ENCODE measurements at regions not wholly inside any gene's neighbourhood (a gene's known extent, or its start where the extent isn't known, plus 50 kb on each side); places are given as distances from the start of the nearest gene placed in this dataset.

DNA sequence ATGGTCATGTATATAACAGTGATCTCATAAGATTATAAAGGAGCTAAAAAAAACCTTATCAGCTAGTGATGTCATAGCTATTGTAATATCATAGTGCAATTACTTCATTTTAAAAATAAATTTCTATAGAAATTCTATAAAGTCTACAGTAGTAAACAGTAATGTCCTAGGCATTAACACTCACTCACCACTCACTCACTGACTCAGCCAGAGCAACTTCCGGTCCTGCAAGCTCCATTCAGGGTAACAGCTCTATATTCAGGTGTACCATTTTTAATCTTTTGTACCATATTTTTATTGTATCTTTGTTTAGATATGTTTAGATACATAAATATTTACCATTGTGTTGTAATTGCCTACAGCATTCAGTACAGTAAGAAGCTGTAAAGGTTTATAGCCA lies 524.4 kb upstream of the CDH5 start:
- TF ChIP-seq FOXM1 (IDR thresholded peaks at IDR 0.05; ENCODE audit: borderline replicate concordance, low read depth) (no peak), TCF12 (IDR thresholded peaks at IDR 0.05; ENCODE audit: low read depth) (no peak), CEBPB (IDR thresholded peaks at IDR 0.05) (no peak), RAD21 (IDR thresholded peaks at IDR 0.05; ENCODE audit: low read depth) (no peak), EGR1 (IDR thresholded peaks at IDR 0.05) (no peak), TAF1 (IDR thresholded peaks at IDR 0.05; ENCODE audit: low read depth) (no peak), EP300 (IDR thresholded peaks at IDR 0.05; ENCODE audit: borderline replicate concordance) (no peak), CREB1 (IDR thresholded peaks at IDR 0.05; ENCODE audit: low read depth) (no peak), NFIC (IDR thresholded peaks at IDR 0.05) (no peak)
- TF ChIP-seq, protein P1, sequence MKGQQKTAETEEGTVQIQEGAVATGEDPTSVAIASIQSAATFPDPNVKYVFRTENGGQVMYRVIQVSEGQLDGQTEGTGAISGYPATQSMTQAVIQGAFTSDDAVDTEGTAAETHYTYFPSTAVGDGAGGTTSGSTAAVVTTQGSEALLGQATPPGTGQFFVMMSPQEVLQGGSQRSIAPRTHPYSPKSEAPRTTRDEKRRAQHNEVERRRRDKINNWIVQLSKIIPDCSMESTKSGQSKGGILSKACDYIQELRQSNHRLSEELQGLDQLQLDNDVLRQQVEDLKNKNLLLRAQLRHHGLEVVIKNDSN (IDR thresholded peaks at IDR 0.05), result no peak
- TF ChIP-seq, protein P2, sequence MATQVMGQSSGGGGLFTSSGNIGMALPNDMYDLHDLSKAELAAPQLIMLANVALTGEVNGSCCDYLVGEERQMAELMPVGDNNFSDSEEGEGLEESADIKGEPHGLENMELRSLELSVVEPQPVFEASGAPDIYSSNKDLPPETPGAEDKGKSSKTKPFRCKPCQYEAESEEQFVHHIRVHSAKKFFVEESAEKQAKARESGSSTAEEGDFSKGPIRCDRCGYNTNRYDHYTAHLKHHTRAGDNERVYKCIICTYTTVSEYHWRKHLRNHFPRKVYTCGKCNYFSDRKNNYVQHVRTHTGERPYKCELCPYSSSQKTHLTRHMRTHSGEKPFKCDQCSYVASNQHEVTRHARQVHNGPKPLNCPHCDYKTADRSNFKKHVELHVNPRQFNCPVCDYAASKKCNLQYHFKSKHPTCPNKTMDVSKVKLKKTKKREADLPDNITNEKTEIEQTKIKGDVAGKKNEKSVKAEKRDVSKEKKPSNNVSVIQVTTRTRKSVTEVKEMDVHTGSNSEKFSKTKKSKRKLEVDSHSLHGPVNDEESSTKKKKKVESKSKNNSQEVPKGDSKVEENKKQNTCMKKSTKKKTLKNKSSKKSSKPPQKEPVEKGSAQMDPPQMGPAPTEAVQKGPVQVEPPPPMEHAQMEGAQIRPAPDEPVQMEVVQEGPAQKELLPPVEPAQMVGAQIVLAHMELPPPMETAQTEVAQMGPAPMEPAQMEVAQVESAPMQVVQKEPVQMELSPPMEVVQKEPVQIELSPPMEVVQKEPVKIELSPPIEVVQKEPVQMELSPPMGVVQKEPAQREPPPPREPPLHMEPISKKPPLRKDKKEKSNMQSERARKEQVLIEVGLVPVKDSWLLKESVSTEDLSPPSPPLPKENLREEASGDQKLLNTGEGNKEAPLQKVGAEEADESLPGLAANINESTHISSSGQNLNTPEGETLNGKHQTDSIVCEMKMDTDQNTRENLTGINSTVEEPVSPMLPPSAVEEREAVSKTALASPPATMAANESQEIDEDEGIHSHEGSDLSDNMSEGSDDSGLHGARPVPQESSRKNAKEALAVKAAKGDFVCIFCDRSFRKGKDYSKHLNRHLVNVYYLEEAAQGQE (IDR thresholded peaks at IDR 0.05; ENCODE audit: low read depth), result no peak

DNA sequence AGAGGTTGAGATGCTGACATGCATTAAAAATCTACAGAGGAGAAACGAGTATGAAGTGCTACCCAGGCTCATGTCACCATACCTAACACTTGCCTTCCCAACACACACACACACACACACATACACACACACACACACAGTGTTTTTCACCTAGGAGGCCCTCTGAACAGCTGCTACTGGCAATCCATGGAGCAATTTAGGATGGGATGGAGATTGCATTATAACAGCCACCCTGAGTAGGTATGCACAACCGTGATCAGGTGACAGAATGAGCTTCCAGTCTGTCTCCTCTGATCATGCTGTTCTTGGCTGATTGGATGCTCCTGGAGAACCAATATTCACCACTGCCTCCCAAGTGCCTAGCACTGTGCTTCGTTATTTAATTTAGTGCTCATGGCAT lies 528.5 kb upstream of the CDH5 start:
- TF ChIP-seq NFIC (IDR thresholded peaks at IDR 0.05), result no peak
- TF ChIP-seq YY1 (IDR thresholded peaks at IDR 0.05; ENCODE audit: low read depth), result no peak
- no peak for TF ChIP-seq TCF12 (IDR thresholded peaks at IDR 0.05; ENCODE audit: low read depth)
- TF ChIP-seq RAD21 (IDR thresholded peaks at IDR 0.05; ENCODE audit: low read depth), result no peak
- no peak for TF ChIP-seq EP300 (IDR thresholded peaks at IDR 0.05; ENCODE audit: borderline replicate concordance)
- TF ChIP-seq ZBTB7A (IDR thresholded peaks at IDR 0.05; ENCODE audit: low read depth), result no peak
- no peak for TF ChIP-seq CREB1 (IDR thresholded peaks at IDR 0.05; ENCODE audit: low read depth)
- TF ChIP-seq TEAD4 (IDR thresholded peaks at IDR 0.05), result no peak
- no peak for TF ChIP-seq CEBPB (IDR thresholded peaks at IDR 0.05)
- TF ChIP-seq EGR1 (IDR thresholded peaks at IDR 0.05), result no peak
- TF ChIP-seq FOXM1 (IDR thresholded peaks at IDR 0.05; ENCODE audit: borderline replicate concordance, low read depth), result no peak
- TF ChIP-seq, protein P2 (IDR thresholded peaks at IDR 0.05; ENCODE audit: low read depth), result no peak
- TF ChIP-seq, protein P3, sequence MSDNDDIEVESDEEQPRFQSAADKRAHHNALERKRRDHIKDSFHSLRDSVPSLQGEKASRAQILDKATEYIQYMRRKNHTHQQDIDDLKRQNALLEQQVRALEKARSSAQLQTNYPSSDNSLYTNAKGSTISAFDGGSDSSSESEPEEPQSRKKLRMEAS (IDR thresholded peaks at IDR 0.05), result no peak

DNA sequence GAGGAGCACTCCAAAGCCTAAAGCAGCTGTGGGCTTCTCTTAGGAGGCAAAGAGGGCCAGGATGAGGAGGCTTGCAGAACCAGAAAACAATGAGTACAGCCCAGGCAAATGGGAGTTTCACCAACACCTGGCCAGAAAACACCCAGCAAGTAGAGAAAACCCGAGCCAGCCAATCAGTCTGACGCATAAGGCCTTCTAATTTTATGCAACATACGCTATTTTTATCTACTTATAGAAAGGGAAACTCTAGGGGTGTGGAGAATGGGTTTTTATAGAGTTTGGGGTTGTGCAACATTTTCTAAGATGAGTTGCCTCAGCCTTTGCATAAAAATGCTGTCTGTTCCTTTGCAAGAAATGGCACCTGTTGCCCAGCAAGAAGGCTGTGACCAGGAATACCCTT lies 529.0 kb upstream of the CDH5 start:
- no peak for TF ChIP-seq TEAD4 (IDR thresholded peaks at IDR 0.05)
- no peak for TF ChIP-seq YY1 (IDR thresholded peaks at IDR 0.05; ENCODE audit: low read depth)
- TF ChIP-seq CEBPB (IDR thresholded peaks at IDR 0.05), result no peak
- no peak for TF ChIP-seq NFIC (IDR thresholded peaks at IDR 0.05)
- no peak for TF ChIP-seq CREB1 (IDR thresholded peaks at IDR 0.05; ENCODE audit: low read depth)

DNA sequence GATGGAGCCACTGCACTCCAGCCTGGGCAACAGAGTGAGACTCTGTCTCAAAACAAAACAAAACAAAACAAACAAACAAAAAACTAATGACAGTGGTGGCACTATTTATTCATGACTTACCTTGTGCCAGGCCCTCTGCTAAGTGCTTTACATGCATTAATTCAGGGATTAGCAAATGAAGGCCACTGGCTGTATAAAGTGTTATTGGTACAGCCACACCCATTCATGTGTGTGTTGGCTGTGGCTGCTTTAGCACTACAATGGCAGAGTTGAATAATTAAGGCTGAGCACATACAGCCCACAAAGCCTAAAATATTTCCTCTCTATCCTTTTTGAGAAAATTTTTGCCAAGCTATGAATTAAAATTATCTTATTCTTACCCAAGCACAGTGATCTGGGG lies 531.8 kb upstream of the CDH5 start:
- TF ChIP-seq, protein P2 (IDR thresholded peaks at IDR 0.05; ENCODE audit: low read depth), result no peak
- no peak for TF ChIP-seq CREB1 (IDR thresholded peaks at IDR 0.05; ENCODE audit: low read depth)

DNA sequence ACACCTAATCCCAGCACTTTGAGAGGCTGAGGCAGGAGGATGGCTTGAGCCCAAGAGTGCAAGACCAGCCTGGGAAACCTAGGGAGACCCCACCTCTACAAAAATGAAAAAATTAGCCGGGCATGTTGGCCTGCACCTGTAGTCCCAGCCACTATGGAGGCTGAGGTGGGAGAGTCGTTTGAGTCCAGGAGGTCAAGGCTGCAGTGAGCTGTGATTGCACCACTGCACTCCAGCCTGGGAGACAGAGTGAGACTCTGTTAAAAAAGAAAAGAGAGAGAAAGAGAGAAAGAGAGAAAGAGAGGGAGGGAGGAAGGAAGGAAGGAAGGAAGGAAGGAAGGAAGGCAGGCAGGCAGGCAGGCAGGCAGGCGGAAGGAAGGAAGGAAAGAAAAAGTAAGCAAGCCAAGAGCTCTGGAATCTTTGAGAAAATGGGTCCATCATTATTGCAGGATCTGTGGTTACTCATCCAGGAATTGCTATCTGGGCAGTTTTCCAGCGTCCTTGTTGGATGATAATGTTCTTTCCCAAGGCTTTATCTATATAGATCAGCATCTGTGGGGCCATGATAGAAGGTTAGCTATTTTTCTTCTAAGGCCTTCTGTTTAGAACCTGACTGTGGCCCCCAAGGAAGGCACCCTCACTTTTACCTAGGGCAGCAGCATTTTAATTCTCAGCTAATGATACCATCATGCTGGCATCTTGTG lies 533.2 kb upstream of the CDH5 start:
- TF ChIP-seq, protein P1 (IDR thresholded peaks at IDR 0.05), result no peak
- TF ChIP-seq TEAD4 (IDR thresholded peaks at IDR 0.05), result no peak

All from Ishikawa (cell line).